Naive thymus-derived CD8-positive, alpha-beta T cell (primary cell): ENCODE measurements at regions not wholly inside any gene's neighbourhood (a gene's known extent, or its start where the extent isn't known, plus 50 kb on each side); places are given as distances from the start of the nearest gene placed in this dataset.

Source experiments
- ATAC-seq, 2 donors: fragments of 150-1000 bp; cut with Tn5 transposase in 1 of 2; sonication (Bioruptor Pico), chemical (Tn5 transposase) in 1 of 2; 1 replicate in 1 of 2; 2 replicates in 1 of 2; pipeline ENCODE4 v1.10.0; 2021; ENCODE audit warnings: mild to moderate bottlenecking in 2 of 2, moderate library complexity in 2 of 2
- POLR2A ChIA-PET: fragments of 350-600 bp; sonication (Branson Sonifier 250); formaldehyde crosslinking; loops from one replicate; lab custom pipeline; 2021; ENCODE audit warnings: antibody characterized with exemption; lab: Charles Lee
- DNase-seq, 10 donors: peaks; one replicate each; pipeline versions ENCODE4 v3.0.0 to v3.0.0-alpha.2; 2020 to 2022
- H3K27ac Mint-ChIP-seq, 10 donors: one replicate each; pipeline ENCODE4 v1.8.0; 2020 to 2022; ENCODE audit warnings: mild to moderate bottlenecking in 10 of 10, mixed read lengths in 10 of 10, moderate library complexity in 4 of 10, inconsistent platforms in 1 of 10
- H3K27me3 Mint-ChIP-seq, 5 donors: one replicate each; pipeline ENCODE4 v1.8.0; 2021 to 2022; ENCODE audit warnings: mixed read lengths in 5 of 5
- H3K36me3 Mint-ChIP-seq, 3 donors: one replicate each; pipeline ENCODE4 v1.8.0; 2020 to 2022; ENCODE audit warnings: mixed read lengths in 3 of 3, mild to moderate bottlenecking in 2 of 3, inconsistent platforms in 1 of 3
- H3K4me1 Mint-ChIP-seq, 4 donors: one replicate each; pipeline ENCODE4 v1.8.0; 2021 to 2022; ENCODE audit warnings: mixed read lengths in 4 of 4
- H3K4me3 Mint-ChIP-seq, 10 donors: one replicate each; pipeline ENCODE4 v1.8.0; 2020 to 2022; ENCODE audit warnings: mild to moderate bottlenecking in 10 of 10, mixed read lengths in 10 of 10, moderate library complexity in 6 of 10, inconsistent platforms in 1 of 10
- H3K9me3 Mint-ChIP-seq, 9 donors: one replicate each; pipeline ENCODE4 v1.8.0; 2020 to 2022; ENCODE audit warnings: mixed read lengths in 9 of 9, mild to moderate bottlenecking in 3 of 9, inconsistent platforms in 1 of 9, moderate library complexity in 1 of 9

DNA sequence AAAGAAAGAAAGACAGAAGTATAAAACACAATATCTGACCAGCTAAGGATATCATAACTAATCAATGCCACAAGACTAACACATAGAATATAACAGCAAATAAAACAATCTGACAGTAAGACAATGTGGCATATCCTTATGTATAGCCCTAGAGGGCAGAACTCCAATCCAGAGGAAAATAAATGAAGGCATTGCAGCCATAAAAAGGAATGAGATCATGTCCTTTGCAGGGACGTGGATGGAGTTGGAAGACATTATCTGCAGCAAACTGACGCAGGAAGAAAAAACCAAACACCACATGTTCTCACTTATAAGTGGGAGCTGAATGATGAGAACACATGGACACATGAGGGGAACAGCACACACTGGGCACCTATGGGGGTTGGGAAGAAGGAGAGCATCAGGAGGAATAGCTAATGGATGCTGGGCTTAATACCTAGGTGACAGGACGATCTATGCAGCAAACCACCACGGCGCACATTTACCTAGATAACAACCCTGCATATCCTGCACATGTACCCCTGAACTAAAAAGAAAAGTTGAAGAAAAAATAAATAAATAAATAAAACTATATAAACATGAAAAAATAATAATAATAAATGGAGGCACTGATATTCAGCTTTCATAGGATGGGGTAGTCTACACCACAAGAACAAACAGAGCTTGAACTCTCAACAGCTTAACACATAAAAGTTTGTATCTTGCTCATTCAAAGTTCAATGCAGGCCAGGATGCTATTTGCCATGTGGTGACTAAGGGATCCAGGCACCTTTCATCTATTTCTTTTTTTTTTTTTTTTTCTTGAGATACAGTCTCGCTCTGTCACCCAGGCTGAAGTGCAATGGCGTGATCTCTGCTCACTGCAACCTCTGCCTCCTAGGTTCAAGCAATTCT lies 66.1 kb upstream of the KAT6B start:
- H3K36me3 Mint-ChIP-seq: no peaks in the 10 kb centered on the region
- no peaks in the 10 kb centered on the region for H3K4me1 Mint-ChIP-seq
- POLR2A ChIA-PET: no interaction called here
- no peak overlapping the region for H3K4me3 Mint-ChIP-seq
- H3K27ac Mint-ChIP-seq: no peak overlapping the region
- H3K27me3 Mint-ChIP-seq: no peaks in the 10 kb centered on the region
- no peaks in the 10 kb centered on the region for H3K9me3 Mint-ChIP-seq
- DNase-seq: no peak
- no peak for ATAC-seq

DNA sequence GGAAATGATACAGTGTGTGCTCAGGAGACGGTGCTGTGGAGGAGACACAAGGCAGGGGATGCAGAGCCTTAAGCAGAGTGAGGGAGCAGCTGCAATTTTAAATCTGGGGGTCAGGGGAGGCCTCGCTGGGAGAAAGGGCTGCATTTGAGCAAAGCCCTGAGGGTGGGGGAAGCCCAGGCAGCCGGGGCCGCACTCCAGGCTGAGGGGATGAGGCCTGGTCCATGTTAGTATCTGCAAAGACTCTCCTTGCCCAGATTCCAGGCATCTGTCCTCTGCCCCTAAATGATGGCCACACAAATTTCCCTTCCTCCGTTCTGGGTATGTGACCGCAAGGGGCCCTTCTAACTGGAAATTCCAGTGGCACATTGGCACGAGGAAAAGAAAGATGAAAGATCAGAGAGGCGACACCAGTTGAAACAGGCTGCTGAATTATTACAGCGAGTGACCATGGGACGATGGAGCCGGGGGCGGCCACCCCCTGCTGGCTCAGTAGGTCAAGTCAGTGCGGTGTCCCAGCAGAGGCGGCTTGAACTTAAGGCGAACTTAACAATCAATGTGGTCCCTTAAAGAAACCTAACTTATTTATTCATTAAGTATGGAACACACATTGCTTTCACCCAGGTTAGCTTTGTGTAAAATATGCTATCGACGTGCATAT lies 62.3 kb upstream of the KAT6B start:
- POLR2A ChIA-PET: no interaction called here
- no peaks in the 10 kb centered on the region for H3K4me1 Mint-ChIP-seq
- no peaks in the 10 kb centered on the region for H3K9me3 Mint-ChIP-seq
- DNase-seq (no peak), ATAC-seq (no peak)
- H3K36me3 Mint-ChIP-seq: no peaks in the 10 kb centered on the region
- peaks cover 0 to 1% (median 0%) of the 10 kb centered on the region in 5 donors for H3K27me3 Mint-ChIP-seq
- no peak overlapping the region for H3K27ac Mint-ChIP-seq
- H3K4me3 Mint-ChIP-seq: no peak overlapping the region

DNA sequence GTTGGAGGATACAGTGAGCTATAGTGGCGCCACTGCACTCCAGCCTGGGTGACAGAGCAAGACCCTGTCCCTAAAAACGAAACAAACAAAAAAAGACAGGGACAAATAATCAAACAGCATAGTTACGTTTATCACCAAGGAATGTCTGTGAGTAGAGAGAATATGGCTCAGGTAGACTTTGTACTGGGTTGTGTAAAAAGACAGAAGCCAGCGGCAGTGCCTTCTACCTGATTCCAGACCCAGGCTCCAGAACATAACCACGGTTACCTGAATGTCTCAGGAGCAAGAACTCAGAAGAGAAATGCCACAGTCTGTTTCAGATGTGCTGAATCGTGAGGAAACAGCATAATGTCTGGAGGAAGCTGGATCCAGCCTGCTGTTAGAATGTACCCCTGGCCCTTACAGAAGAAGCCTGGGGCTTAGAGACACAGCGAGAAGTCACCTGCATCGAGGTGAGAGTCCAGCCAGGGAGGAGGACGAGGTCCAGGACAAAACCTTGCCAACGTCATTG lies 60.9 kb upstream of the KAT6B start:
- Mint-ChIP-seq H3K4me1 (peaks cover 0 to 2% (median 0%) of the 10 kb centered on the region in 4 donors), H3K27me3 (peaks cover 0 to 1% (median 0%) of the 10 kb centered on the region in 5 donors), H3K4me3 (no peak overlapping the region), H3K9me3 (no peaks in the 10 kb centered on the region), H3K27ac (no peak overlapping the region), H3K36me3 (no peaks in the 10 kb centered on the region)
- DNase-seq (no peak), ATAC-seq (no peak)
- POLR2A ChIA-PET: no interaction called here

DNA sequence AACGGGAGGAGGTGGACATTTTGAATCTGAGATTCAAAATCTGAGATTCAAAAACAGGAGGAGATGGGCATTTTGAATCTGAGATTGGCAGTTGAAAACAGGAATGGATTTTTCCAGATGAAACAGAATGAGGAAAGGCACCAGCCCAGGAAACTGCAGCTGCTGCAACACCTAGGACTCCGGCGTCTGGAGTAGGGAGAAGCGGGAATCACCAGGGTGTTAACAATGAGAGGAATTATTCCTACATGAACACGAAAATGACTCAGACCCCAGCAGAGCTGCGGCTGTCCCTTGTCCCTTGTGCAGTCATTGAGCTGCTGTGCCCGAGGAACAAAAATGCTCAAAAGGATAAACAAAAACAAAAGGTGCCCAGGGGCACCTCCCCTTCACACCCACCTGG lies 59.9 kb upstream of the KAT6B start:
- no peak for DNase-seq
- Mint-ChIP-seq H3K9me3 (no peaks in the 10 kb centered on the region), H3K4me1 (peaks cover 0 to 2% (median 0%) of the 10 kb centered on the region in 4 donors), H3K27ac (peak overlapping the region in 1 of 10 donors; percentile 15), H3K27me3 (peaks cover 0 to 1% (median 0%) of the 10 kb centered on the region in 5 donors), H3K4me3 (no peak overlapping the region), H3K36me3 (no peaks in the 10 kb centered on the region)
- ATAC-seq: no peak
- POLR2A ChIA-PET: no interaction called here

DNA sequence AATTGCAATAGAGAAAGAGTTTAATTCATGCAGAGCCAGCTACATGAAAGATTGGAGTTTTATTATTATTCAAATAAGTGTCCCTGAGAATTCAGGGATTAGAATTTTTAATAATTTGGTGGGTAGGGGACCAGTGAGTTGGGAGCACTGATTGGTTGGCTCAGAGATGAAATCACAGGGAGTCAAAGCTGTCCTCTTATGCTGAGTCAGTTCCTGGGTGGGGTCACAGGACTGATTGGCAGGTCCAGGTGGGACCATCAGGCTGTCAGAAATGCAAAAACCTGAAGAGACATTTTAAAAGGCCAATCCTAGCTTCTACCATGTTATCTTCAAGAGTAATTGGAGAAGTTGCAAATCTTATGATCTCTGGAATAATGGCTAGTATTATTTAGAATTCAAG lies 56.0 kb upstream of the KAT6B start:
- no peak for ATAC-seq
- Mint-ChIP-seq H3K27ac (peak overlapping the region in 1 of 10 donors; percentile 27), H3K4me1 (peaks cover 0 to 2% (median 0%) of the 10 kb centered on the region in 4 donors), H3K9me3 (peaks cover 0 to 10% (median 0%) of the 10 kb centered on the region in 9 donors), H3K4me3 (no peak overlapping the region), H3K36me3 (no peaks in the 10 kb centered on the region), H3K27me3 (peaks cover 0 to 1% (median 0%) of the 10 kb centered on the region in 5 donors)
- DNase-seq: no peak
- POLR2A ChIA-PET: interaction anchor here (1.3 kb wide), 1 partner anchor 54 kb away, joined by 3 read pairs; no protein-coding TSS in a partner anchor

DNA sequence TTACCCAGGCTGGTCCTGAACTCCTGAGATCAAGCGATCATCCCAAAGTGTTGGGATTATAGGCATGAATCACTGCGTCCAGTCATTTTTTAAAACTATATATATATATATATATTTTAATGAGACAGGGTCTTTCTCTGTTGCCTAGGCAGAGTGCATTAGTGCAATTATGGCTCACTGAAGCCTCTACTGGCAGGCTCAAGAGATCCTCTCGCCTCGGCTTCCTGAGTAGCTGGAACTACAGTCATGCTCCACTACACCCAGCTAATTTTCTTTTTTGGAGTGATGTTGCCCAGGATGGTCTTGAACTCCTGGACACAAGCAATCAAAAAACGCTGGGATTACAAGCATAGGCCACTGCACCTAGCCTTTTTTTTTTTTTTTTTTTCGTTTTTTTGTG lies 55.3 kb upstream of the KAT6B start:
- Mint-ChIP-seq H3K36me3 (peaks cover 0 to 3% (median 0%) of the 10 kb centered on the region in 3 donors), H3K4me3 (no peak overlapping the region), H3K27ac (peak overlapping the region in 1 of 10 donors; percentile 38), H3K9me3 (peaks cover 0 to 12% (median 3%) of the 10 kb centered on the region in 9 donors), H3K27me3 (no peaks in the 10 kb centered on the region), H3K4me1 (peaks cover 0 to 2% (median 0%) of the 10 kb centered on the region in 4 donors)
- POLR2A ChIA-PET: interaction anchor here (0.7 to 1.3 kb wide), 2 partner anchors 53 to 244 kb away, joined by 3 to 5 read pairs; no protein-coding TSS in a partner anchor
- ATAC-seq (no peak), DNase-seq (no peak)

DNA sequence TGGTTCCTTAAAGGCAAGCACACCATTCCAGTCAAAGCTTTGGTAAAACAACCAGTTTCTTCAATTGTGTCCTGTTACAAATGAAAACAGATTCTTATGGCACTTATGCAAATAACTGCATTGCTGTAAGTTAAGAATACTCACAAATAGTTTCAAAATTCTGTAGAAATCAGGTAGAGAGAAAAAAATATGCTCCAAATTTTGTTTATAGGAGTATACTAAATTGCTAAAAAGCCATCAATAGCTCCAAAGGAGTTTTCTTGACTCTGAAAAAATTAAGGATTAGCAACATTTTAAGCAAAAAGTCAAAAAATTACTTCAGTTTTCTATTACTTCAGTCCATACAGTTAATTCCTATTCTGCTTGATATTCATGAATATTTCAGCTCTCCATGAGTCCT lies 51.3 kb upstream of the KAT6B start:
- Mint-ChIP-seq H3K9me3 (peaks cover 0 to 25% (median 12%) of the 10 kb centered on the region in 9 donors), H3K27ac (no peak overlapping the region), H3K4me3 (no peak overlapping the region), H3K36me3 (peaks cover 0 to 7% (median 3%) of the 10 kb centered on the region in 3 donors), H3K4me1 (peaks cover 0 to 4% (median 1%) of the 10 kb centered on the region in 4 donors), H3K27me3 (peaks cover 0 to 3% (median 0%) of the 10 kb centered on the region in 5 donors)
- ATAC-seq (no peak), DNase-seq (no peak)
- POLR2A ChIA-PET: no interaction called here
